Breast epithelium (tissue), 4 donors: ENCODE measurements at regions not wholly inside any gene's neighbourhood (a gene's known extent, or its start where the extent isn't known, plus 50 kb on each side); places are given as distances from the start of the nearest gene placed in this dataset.
"Not testable (repeated sequence)": the region's sequence is repeated elsewhere in the genome, so short reads cannot be mapped to it uniquely, and the experiment has no call there.

Source experiments
- DNase-seq, 2 donors: peaks; one replicate each; pipeline ENCODE4 v3.0.0-alpha.2; 2019; ENCODE audit warnings: low spot score in 2 of 2
- H3K27ac ChIP-seq, 2 donors: fragments of 200-600 bp; sonication (generic) in 1 of 2; one replicate each; pipeline ENCODE4 v1.5.1; 2016 to 2019; ENCODE audit warnings: mild to moderate bottlenecking in 1 of 2
- H3K27me3 ChIP-seq, 2 donors: fragments of 200-600 bp; sonication (generic) in 1 of 2; one replicate each; pipeline versions ENCODE4 v1.5.1 to v1.6.0; 2017 to 2019; ENCODE audit warnings: control low read depth in 1 of 2, mild to moderate bottlenecking in 1 of 2
- H3K36me3 ChIP-seq: fragments of 200-600 bp; one replicate; pipeline ENCODE4 v1.5.1; 2019
- H3K4me1 ChIP-seq, 2 donors: fragments of 200-600 bp; sonication (generic); one replicate each; pipeline ENCODE4 v1.5.1; 2016 to 2019; ENCODE audit warnings: control low read depth in 1 of 2
- H3K4me3 ChIP-seq, 3 donors: fragments of 200-600 bp; sonication (generic); 1 replicate in 2 of 3; 2 replicates in 1 of 3; pipeline ENCODE4 v1.5.1; 2016 to 2019; ENCODE audit warnings: mild to moderate bottlenecking in 3 of 3, moderate library complexity in 2 of 3
- H3K9me3 ChIP-seq, 2 donors: fragments of 200-600 bp; sonication (generic) in 1 of 2; one replicate each; pipeline ENCODE4 v1.5.1; 2016 to 2019; ENCODE audit warnings: control low read depth in 1 of 2
- CTCF ChIP-seq, 3 donors: fragments of 450-650 bp; IDR thresholded peaks; one replicate each; pipeline ENCODE4 v1.5.1; 2016 to 2017; ENCODE audit warnings: antibody characterized with exemption in 3 of 3, mild to moderate bottlenecking in 3 of 3, moderate library complexity in 3 of 3
- POLR2A ChIP-seq: fragments of 450-650 bp; IDR thresholded peaks from one replicate; pipeline ENCODE4 v1.6.1; 2016; ENCODE audit warnings: antibody characterized with exemption, mild to moderate bottlenecking, moderate library complexity
- POLR2AphosphoS5 ChIP-seq, 3 donors: sonication (generic); formaldehyde crosslinking; IDR thresholded peaks; one replicate each; pipeline ENCODE4 v1.6.1; 2017; ENCODE audit warnings: antibody characterized with exemption in 3 of 3
- intact Hi-C: fragments of 100-400 bp; cut with DNase I; formaldehyde crosslinking; loops from one replicate; pipeline ENCODE4 v1.15.1; 2023; ENCODE audit warnings: low total_unique reads

GRCh38 chr1:193448682-193449461 is 262.5 kb upstream of the B3GALT2 start:
- no peak for DNase-seq
- Histone ChIP-seq H3K27me3 (no peaks in the 10 kb centered on the region), H3K9me3 (no peaks in the 10 kb centered on the region), H3K27ac (no peak overlapping the region), H3K4me1 (no peaks in the 10 kb centered on the region), H3K4me3 (no peak overlapping the region), H3K36me3 (no peaks in the 10 kb centered on the region)
- intact Hi-C loops: no loop called here
- no peak for TF ChIP-seq CTCF (IDR thresholded peaks at IDR 0.05)
- no peak for TF ChIP-seq POLR2A
- no peak for TF ChIP-seq POLR2AphosphoS5 (IDR thresholded peaks at IDR 0.05)

GRCh38 chr1:193443886-193444285 is 257.5 kb upstream of the B3GALT2 start:
- H3K4me1 ChIP-seq: no peaks in the 10 kb centered on the region
- TF ChIP-seq POLR2A: no peak
- TF ChIP-seq POLR2AphosphoS5 (IDR thresholded peaks at IDR 0.05): no peak
- no peak for TF ChIP-seq CTCF (IDR thresholded peaks at IDR 0.05)
- H3K4me3 ChIP-seq: no peak overlapping the region
- no peaks in the 10 kb centered on the region for H3K9me3 ChIP-seq
- no peak overlapping the region for H3K27ac ChIP-seq
- DNase-seq: no peak
- no peaks in the 10 kb centered on the region for H3K36me3 ChIP-seq
- intact Hi-C loops: no loop called here
- no peaks in the 10 kb centered on the region for H3K27me3 ChIP-seq

- no peaks in the 10 kb centered on the region for H3K27me3 ChIP-seq
- H3K4me1 ChIP-seq: no peaks in the 10 kb centered on the region
- DNase-seq: no peak
- H3K27ac ChIP-seq: no peak overlapping the region
- H3K9me3 ChIP-seq: peaks cover 3 to 11% of the 10 kb centered on the region in 2 donors
- H3K4me3 ChIP-seq: no peak overlapping the region
- intact Hi-C loops: no loop called here
- H3K36me3 ChIP-seq: no peaks in the 10 kb centered on the region
- no peak for TF ChIP-seq POLR2AphosphoS5 (IDR thresholded peaks at IDR 0.05)
- TF ChIP-seq CTCF (IDR thresholded peaks at IDR 0.05): no peak
- no peak for TF ChIP-seq POLR2A
Measured at GRCh38 chr1:193438771-193439170, 252.4 kb upstream of the B3GALT2 start.

GRCh38 chr1:193438312-193438711 is 251.9 kb upstream of the B3GALT2 start:
- H3K4me3 ChIP-seq: no peak overlapping the region
- intact Hi-C loops: no loop called here
- H3K27me3 ChIP-seq: no peaks in the 10 kb centered on the region
- H3K9me3 ChIP-seq: peaks cover 4 to 16% of the 10 kb centered on the region in 2 donors
- H3K36me3 ChIP-seq: no peaks in the 10 kb centered on the region
- no peak overlapping the region for H3K27ac ChIP-seq
- TF ChIP-seq POLR2AphosphoS5 (IDR thresholded peaks at IDR 0.05) (no peak), CTCF (IDR thresholded peaks at IDR 0.05) (no peak), POLR2A (no peak)
- no peaks in the 10 kb centered on the region for H3K4me1 ChIP-seq
- no peak for DNase-seq

- Histone ChIP-seq H3K27me3 (no peaks in the 10 kb centered on the region), H3K27ac (no peak overlapping the region), H3K36me3 (no peaks in the 10 kb centered on the region), H3K9me3 (peaks cover 9 to 21% of the 10 kb centered on the region in 2 donors), H3K4me3 (no peak overlapping the region), H3K4me1 (no peaks in the 10 kb centered on the region)
- no peak for TF ChIP-seq POLR2A
- DNase-seq: no peak
- intact Hi-C loops: no loop called here
Measured at GRCh38 chr1:193437785-193438184, 251.4 kb upstream of the B3GALT2 start.

GRCh38 chr1:193437333-193437732 is 250.9 kb upstream of the B3GALT2 start:
- H3K36me3 ChIP-seq, H3K27ac ChIP-seq, H3K4me1 ChIP-seq, DNase-seq, intact Hi-C loops, H3K4me3 ChIP-seq, H3K27me3 ChIP-seq: not testable (repeated sequence)
- peaks cover 9 to 26% of the 10 kb centered on the region in 2 donors for H3K9me3 ChIP-seq
